Naive thymus-derived CD8-positive, alpha-beta T cell (primary cell): ENCODE measurements at regions not wholly inside any gene's neighbourhood (a gene's known extent, or its start where the extent isn't known, plus 50 kb on each side); places are given as distances from the start of the nearest gene placed in this dataset.
"Not testable (repeated sequence)": the region's sequence is repeated elsewhere in the genome, so short reads cannot be mapped to it uniquely, and the experiment has no call there.

ENCODE experiments used
- ATAC-seq, 2 donors: fragments of 150-1000 bp; cut with Tn5 transposase in 1 of 2; sonication (Bioruptor Pico), chemical (Tn5 transposase) in 1 of 2; 1 replicate in 1 of 2; 2 replicates in 1 of 2; pipeline ENCODE4 v1.10.0; 2021; ENCODE audit warnings: mild to moderate bottlenecking in 2 of 2, moderate library complexity in 2 of 2
- POLR2A ChIA-PET: fragments of 350-600 bp; sonication (Branson Sonifier 250); formaldehyde crosslinking; loops from one replicate; lab custom pipeline; 2021; ENCODE audit warnings: antibody characterized with exemption; lab: Charles Lee
- DNase-seq, 10 donors: peaks; one replicate each; pipeline versions ENCODE4 v3.0.0 to v3.0.0-alpha.2; 2020 to 2022
- H3K27ac Mint-ChIP-seq, 10 donors: one replicate each; pipeline ENCODE4 v1.8.0; 2020 to 2022; ENCODE audit warnings: mild to moderate bottlenecking in 10 of 10, mixed read lengths in 10 of 10, moderate library complexity in 4 of 10, inconsistent platforms in 1 of 10
- H3K27me3 Mint-ChIP-seq, 5 donors: one replicate each; pipeline ENCODE4 v1.8.0; 2021 to 2022; ENCODE audit warnings: mixed read lengths in 5 of 5
- H3K36me3 Mint-ChIP-seq, 3 donors: one replicate each; pipeline ENCODE4 v1.8.0; 2020 to 2022; ENCODE audit warnings: mixed read lengths in 3 of 3, mild to moderate bottlenecking in 2 of 3, inconsistent platforms in 1 of 3
- H3K4me1 Mint-ChIP-seq, 4 donors: one replicate each; pipeline ENCODE4 v1.8.0; 2021 to 2022; ENCODE audit warnings: mixed read lengths in 4 of 4
- H3K4me3 Mint-ChIP-seq, 10 donors: one replicate each; pipeline ENCODE4 v1.8.0; 2020 to 2022; ENCODE audit warnings: mild to moderate bottlenecking in 10 of 10, mixed read lengths in 10 of 10, moderate library complexity in 6 of 10, inconsistent platforms in 1 of 10
- H3K9me3 Mint-ChIP-seq, 9 donors: one replicate each; pipeline ENCODE4 v1.8.0; 2020 to 2022; ENCODE audit warnings: mixed read lengths in 9 of 9, mild to moderate bottlenecking in 3 of 9, inconsistent platforms in 1 of 9, moderate library complexity in 1 of 9

DNA sequence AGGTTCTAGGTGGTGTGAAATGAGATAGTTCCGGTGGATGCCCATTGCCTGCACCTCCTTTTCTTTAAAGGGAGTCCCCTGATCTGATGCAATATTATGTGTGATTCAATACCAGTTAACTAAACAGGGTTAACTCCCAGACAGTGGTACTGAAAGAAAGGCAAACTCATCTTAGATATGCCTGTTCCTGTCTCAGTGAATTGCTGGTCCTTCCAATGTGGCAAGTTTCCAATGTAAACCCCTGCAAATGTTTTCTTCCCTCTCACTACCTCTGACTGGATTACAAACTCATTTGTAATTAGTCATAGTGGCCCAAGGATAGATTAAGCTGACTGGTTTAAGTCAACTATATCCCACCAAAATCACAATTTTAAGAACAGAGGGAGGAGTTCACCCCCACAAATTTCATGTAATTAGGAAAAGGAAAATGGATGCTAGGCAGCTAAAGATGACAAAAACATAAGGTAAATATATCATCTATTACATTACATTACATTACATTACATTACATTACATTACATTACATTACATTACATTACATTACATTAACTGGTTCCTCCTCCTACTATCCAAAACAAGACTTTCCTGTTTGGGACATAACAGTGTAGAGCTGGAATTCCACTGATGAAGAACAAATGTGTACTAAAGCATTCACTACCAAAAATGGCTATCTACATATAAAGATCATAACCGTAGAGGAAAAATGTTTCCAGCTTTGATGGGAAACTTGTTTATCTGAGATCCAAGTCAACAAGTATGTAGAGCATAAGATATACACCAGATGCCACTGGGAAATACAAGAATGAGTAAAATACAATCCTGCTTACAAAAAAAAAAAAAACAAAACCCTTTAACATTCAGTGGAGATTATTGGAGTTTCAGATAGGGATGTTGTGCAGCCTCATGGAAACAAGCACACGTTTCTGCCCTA is 121.5 kb upstream of the SNX2 start:
- ATAC-seq = no peak
- DNase-seq = no peak
- H3K4me3 Mint-ChIP-seq = no peak overlapping the region
- no peaks in the 10 kb centered on the region for H3K36me3 Mint-ChIP-seq
- no peaks in the 10 kb centered on the region for H3K4me1 Mint-ChIP-seq
- H3K27me3 Mint-ChIP-seq = peaks cover 0 to 8% (median 0%) of the 10 kb centered on the region in 5 donors
- POLR2A ChIA-PET = no interaction called here
- H3K9me3 Mint-ChIP-seq = peaks cover 0 to 2% (median 0%) of the 10 kb centered on the region in 9 donors
- H3K27ac Mint-ChIP-seq = no peak overlapping the region

DNA sequence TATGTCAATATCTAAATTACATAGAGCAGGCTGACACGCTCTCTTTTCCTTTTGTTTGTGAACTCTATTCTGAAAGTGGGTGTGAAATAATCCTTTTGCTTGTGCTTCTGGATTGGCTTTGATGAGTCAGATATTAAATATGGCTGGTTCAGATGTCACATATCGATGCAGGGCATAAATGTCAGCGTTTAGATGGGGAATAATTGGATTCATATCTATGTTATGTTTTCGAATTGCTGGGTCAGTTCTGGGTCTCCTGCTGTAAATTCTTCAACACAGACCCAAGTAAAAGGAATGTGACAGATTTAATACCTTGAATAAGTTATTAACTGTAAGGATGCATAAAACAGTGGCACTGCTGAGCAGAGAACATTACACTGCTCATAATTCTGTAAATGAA is 118.7 kb upstream of the SNX2 start:
- Mint-ChIP-seq H3K27me3 (peaks cover 0 to 9% (median 0%) of the 10 kb centered on the region in 5 donors), H3K9me3 (peaks cover 0 to 2% (median 0%) of the 10 kb centered on the region in 9 donors), H3K4me1 (no peaks in the 10 kb centered on the region), H3K4me3 (no peak overlapping the region), H3K36me3 (no peaks in the 10 kb centered on the region), H3K27ac (no peak overlapping the region)
- POLR2A ChIA-PET = no interaction called here
- DNase-seq = no peak
- no peak for ATAC-seq

DNA sequence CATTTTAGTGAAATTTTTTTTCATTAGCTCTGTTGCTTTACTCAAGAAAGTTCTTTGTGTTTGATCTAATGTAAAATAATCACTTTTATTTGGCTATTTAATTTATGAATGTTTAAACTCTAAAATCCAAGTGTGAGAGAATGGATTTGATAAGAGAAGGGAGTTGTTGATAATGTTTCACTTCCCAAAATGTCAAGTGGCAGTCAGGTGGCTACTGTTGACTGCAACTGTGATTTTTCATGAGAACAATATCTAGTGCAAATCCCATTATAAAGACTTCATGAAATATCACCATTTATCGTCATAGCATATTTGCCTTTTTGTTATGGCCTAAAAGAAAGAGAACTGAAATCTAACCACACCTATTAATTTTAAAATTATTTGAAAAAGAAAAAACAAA is 118.3 kb upstream of the SNX2 start:
- no peaks in the 10 kb centered on the region for H3K4me1 Mint-ChIP-seq
- H3K4me3 Mint-ChIP-seq = no peak overlapping the region
- H3K36me3 Mint-ChIP-seq = no peaks in the 10 kb centered on the region
- H3K27me3 Mint-ChIP-seq = peaks cover 0 to 9% (median 0%) of the 10 kb centered on the region in 5 donors
- POLR2A ChIA-PET = no interaction called here
- H3K27ac Mint-ChIP-seq = no peak overlapping the region
- no peak for ATAC-seq
- DNase-seq = no peak
- peaks cover 0 to 2% (median 0%) of the 10 kb centered on the region in 9 donors for H3K9me3 Mint-ChIP-seq

DNA sequence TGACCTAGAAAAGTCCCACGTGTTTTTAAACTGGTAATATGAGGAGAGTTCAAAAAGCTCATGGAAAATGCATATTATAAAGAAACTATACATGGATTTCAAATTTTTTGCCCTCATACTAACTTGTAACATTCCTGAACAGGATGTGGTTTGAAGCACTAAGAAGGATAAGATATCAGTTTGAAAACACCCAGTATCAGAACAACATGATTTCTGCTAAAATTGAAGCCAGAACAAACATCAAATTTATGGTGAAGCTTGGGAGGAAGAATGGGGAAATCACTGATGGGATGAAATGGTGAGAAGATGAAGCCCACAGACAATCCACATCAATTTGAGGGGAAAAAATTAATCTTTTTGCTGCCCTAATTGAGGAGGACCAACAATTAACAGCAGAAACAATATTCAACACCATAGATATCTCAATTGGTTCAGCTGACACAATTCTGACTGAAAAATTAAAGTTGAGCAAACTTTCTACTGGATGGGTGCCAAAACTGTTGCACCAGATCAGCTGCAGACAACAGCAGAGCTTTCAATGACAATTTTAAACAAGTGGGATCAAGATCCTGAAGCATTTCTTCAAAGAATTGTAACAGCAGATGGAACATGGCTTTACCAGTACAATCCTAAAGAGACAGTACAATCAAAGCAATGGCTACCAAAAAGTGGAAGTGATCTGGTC is 113.2 kb upstream of the SNX2 start:
- Mint-ChIP-seq H3K9me3 (peaks cover 0 to 13% (median 2%) of the 10 kb centered on the region in 9 donors), H3K27me3 (peaks cover 0 to 11% (median 0%) of the 10 kb centered on the region in 5 donors), H3K4me3 (no peak overlapping the region), H3K4me1 (no peaks in the 10 kb centered on the region), H3K36me3 (no peaks in the 10 kb centered on the region), H3K27ac (no peak overlapping the region)
- POLR2A ChIA-PET = no interaction called here
- no peak for DNase-seq
- no peak for ATAC-seq

DNA sequence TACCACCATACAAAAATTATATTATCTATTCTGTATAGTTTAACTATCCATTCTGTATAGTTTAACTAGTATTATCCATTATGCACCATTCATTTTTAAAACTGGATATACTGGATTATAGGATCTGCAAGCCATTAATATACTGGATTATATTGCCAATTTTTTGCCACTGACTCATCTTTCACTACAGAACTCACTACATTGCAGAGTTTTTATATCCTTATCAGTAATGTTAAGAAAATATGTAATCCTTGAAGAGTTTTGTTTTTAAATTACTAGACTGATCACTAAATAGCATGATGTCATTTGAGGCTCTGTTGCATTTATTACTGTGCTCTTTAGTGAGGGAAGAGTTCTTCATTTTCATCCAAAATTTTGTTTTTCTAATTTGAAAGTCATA is 109.8 kb upstream of the SNX2 start:
- Mint-ChIP-seq H3K27ac (no peak overlapping the region), H3K36me3 (no peaks in the 10 kb centered on the region), H3K4me3 (no peak overlapping the region), H3K9me3 (peaks cover 0 to 13% (median 4%) of the 10 kb centered on the region in 9 donors), H3K4me1 (no peaks in the 10 kb centered on the region), H3K27me3 (peaks cover 0 to 4% (median 3%) of the 10 kb centered on the region in 5 donors)
- POLR2A ChIA-PET = no interaction called here
- ATAC-seq (no peak), DNase-seq (no peak)

DNA sequence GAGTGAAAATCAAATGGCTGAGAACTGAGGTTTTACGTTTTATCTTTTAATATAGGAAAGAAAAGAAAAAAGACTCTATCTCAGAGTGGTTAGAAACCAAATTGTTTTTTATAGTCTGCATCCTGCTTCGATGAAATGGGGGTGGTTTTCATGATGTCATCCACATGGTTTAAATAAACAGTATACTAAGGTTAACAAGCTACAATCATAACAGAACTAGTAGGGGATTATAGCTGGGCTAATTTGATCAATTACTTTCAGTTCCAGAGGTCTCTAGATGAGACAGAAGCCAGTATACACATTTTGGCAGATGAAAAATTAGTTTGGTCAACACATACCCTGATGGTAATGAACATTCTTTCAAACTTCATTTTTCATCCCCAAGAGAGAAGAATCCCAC is 106.3 kb upstream of the SNX2 start:
- no peaks in the 10 kb centered on the region for H3K4me1 Mint-ChIP-seq
- no peak overlapping the region for H3K4me3 Mint-ChIP-seq
- POLR2A ChIA-PET = no interaction called here
- peaks cover 1 to 11% (median 8%) of the 10 kb centered on the region in 9 donors for H3K9me3 Mint-ChIP-seq
- ATAC-seq (no peak), DNase-seq (no peak)
- peaks cover 0 to 6% (median 0%) of the 10 kb centered on the region in 3 donors for H3K36me3 Mint-ChIP-seq
- no peak overlapping the region for H3K27ac Mint-ChIP-seq
- peaks cover 9 to 31% (median 13%) of the 10 kb centered on the region in 5 donors for H3K27me3 Mint-ChIP-seq

DNA sequence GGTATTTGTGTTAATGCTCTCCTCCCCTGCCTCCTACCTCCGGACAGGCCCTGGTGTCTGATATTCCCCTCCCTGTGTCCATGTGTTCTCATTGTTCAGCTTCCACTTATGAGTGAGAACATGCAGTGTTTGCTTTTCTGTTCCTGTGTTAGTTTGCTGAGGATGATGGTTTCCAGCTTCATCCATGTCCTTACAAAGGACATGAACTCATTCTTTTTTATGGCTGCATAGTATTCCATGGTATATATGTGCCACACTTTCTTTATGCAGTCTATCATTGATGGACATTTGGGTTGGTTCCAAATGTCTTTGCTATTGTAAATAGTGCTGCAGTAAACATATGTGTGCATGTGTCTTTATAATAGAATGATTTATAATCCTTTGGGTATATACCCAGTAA is 105.2 kb upstream of the SNX2 start:
- Mint-ChIP-seq H3K9me3 (peaks cover 1 to 11% (median 8%) of the 10 kb centered on the region in 9 donors), H3K27me3 (peaks cover 7 to 36% (median 13%) of the 10 kb centered on the region in 5 donors)
- H3K4me1 Mint-ChIP-seq, H3K4me3 Mint-ChIP-seq, H3K36me3 Mint-ChIP-seq, ATAC-seq, DNase-seq, H3K27ac Mint-ChIP-seq, POLR2A ChIA-PET: not testable (repeated sequence)

DNA sequence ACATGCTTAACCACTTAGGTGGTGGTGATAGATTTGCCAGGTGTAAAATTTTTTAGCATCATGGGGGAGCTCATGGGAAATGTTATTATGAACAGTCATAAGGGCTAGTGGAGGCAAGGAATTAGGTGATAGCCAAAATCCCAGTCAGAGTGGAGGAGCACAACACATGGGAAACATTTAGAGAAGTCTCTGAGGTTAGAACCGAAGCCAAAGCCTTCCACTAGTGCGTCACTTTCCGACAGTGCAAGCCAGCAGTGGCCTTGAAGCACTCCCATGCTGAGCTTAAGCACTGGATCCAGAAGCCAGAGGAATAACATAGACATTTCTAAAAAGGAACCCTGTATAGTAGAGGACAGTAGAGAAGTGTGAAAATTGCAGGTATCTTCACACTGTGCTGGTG is 101.5 kb upstream of the SNX2 start:
- no peaks in the 10 kb centered on the region for H3K4me1 Mint-ChIP-seq
- H3K4me3 Mint-ChIP-seq = no peak overlapping the region
- H3K9me3 Mint-ChIP-seq = peaks cover 1 to 19% (median 8%) of the 10 kb centered on the region in 9 donors
- no peak for DNase-seq
- ATAC-seq = no peak
- H3K36me3 Mint-ChIP-seq = peaks cover 0 to 6% (median 0%) of the 10 kb centered on the region in 3 donors
- peaks cover 13 to 53% (median 14%) of the 10 kb centered on the region in 5 donors for H3K27me3 Mint-ChIP-seq
- POLR2A ChIA-PET = no interaction called here
- H3K27ac Mint-ChIP-seq = no peak overlapping the region

DNA sequence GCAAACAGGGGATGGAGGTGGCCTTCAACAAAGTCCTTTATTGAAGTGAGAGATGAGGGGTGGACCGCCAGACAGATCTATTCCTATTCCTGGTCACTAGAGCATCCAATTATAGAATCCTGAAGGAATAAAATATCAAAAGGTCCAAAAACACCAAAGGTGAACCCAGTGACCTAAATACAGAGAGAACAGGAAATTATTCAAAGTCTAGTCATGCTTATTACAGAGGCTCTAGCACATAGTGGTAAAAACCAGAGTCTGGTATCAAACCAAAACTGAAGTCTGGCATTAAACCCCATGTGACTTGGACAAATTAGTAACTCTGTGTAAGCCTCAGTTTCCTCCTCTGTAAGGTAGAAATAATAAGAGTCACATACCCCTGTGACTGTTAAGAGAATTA is 100.5 kb upstream of the SNX2 start:
- peaks cover 13 to 56% (median 17%) of the 10 kb centered on the region in 5 donors for H3K27me3 Mint-ChIP-seq
- peaks cover 0 to 6% (median 0%) of the 10 kb centered on the region in 3 donors for H3K36me3 Mint-ChIP-seq
- no peak for DNase-seq
- H3K4me3 Mint-ChIP-seq = no peak overlapping the region
- ATAC-seq = no peak
- POLR2A ChIA-PET = no interaction called here
- H3K9me3 Mint-ChIP-seq = peaks cover 1 to 19% (median 8%) of the 10 kb centered on the region in 9 donors
- H3K4me1 Mint-ChIP-seq = no peaks in the 10 kb centered on the region
- no peak overlapping the region for H3K27ac Mint-ChIP-seq

DNA sequence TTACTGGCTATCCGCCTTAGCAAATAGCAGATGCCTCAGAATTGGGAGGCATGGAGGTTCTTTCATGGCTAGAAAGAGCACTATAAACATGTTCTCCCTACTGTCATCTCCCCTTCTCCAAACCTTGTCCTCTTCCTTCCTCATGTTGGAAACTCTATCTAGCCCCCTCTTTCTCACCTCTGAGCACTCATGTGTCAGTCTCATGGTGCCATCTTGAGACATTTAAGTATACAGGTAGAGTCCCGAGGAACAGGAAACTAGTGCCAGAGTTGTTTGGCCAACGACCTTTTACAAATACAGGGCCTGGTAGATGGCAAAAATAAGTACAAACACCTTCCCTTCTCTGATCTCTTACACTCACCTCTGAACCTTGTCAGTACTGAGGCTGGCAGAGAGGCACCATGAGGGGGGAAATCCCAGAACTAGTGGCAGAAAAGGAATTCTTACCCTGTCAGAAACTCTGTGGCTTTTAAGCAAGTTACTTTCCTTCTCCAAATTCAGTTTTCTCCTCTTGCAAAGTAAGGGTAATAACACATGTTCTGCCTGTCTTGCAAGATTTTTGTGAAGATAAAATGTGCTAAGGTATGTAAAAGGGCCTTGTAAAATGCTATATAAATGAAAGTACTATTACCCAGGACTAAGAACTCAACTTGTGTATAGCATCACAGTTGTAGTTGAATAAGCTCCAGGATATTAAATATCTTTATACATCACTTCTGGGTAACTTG is 94.1 kb upstream of the SNX2 start:
- POLR2A ChIA-PET = no interaction called here
- no peaks in the 10 kb centered on the region for H3K4me1 Mint-ChIP-seq
- peaks cover 0 to 17% (median 11%) of the 10 kb centered on the region in 5 donors for H3K27me3 Mint-ChIP-seq
- H3K4me3 Mint-ChIP-seq = no peak overlapping the region
- peaks cover 0 to 6% (median 0%) of the 10 kb centered on the region in 9 donors for H3K9me3 Mint-ChIP-seq
- ATAC-seq (no peak), DNase-seq (no peak)
- no peak overlapping the region for H3K27ac Mint-ChIP-seq
- no peaks in the 10 kb centered on the region for H3K36me3 Mint-ChIP-seq

DNA sequence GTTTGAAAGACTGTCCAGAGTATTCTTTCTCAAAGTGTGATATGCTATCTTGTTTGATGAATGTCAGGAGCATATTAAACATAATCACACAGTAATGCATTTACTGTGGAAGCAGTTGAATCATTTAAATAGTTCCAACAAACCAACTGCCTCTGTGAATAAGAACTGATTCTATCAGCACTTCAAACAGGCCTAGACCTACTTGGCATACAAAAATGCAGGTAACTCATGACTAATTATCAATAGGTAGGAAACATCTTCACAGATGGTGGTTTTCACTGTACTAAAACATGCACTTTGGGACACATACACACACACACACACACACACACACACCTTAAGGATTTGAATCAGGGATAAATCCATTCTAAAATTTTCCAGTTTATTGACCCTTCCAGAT is 91.2 kb upstream of the SNX2 start:
- no peak overlapping the region for H3K27ac Mint-ChIP-seq
- H3K4me1 Mint-ChIP-seq = no peaks in the 10 kb centered on the region
- peaks cover 0 to 7% (median 5%) of the 10 kb centered on the region in 5 donors for H3K27me3 Mint-ChIP-seq
- no peaks in the 10 kb centered on the region for H3K36me3 Mint-ChIP-seq
- DNase-seq = no peak
- H3K9me3 Mint-ChIP-seq = peaks cover 0 to 5% (median 0%) of the 10 kb centered on the region in 9 donors
- POLR2A ChIA-PET = no interaction called here
- no peak overlapping the region for H3K4me3 Mint-ChIP-seq
- no peak for ATAC-seq

DNA sequence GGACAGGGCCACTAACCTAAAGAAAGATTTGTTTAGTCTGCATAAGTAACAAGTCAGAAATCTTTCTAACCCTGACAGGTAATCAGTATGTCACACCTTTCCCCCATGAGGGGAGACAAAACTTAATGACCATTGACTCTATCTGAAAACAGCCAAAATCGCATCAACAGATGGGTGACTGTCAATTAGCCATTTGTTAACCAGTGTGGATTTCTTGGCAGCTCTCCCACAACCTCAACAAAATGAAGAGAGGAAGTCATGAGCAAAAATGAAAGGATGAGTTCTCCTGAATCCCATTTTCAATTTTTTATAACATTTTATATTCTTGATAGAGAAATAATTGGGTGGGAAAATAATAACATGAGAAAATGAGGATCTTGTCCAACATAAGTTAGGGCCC is 84.6 kb upstream of the SNX2 start:
- DNase-seq (no peak), ATAC-seq (no peak)
- H3K27me3 Mint-ChIP-seq = peaks cover 0 to 5% (median 3%) of the 10 kb centered on the region in 5 donors
- H3K4me1 Mint-ChIP-seq = peaks cover 0 to 13% (median 0%) of the 10 kb centered on the region in 4 donors
- H3K36me3 Mint-ChIP-seq = no peaks in the 10 kb centered on the region
- POLR2A ChIA-PET = no interaction called here
- H3K27ac Mint-ChIP-seq = no peak overlapping the region
- peaks cover 0 to 3% (median 0%) of the 10 kb centered on the region in 9 donors for H3K9me3 Mint-ChIP-seq
- H3K4me3 Mint-ChIP-seq = no peak overlapping the region
